ENCODE measurements at regions not wholly inside any gene's neighbourhood (a gene's known extent, or its start where the extent isn't known, plus 50 kb on each side); places are given as distances from the start of the nearest gene placed in this dataset.
A peak's percentile ranks its signal among the peaks of the same experiment; 100 is the strongest.
"Not testable (repeated sequence)": the region's sequence is repeated elsewhere in the genome, so short reads cannot be mapped to it uniquely, and the experiment has no call there.

GRCh38 chr16:75780669-75781068, 54.4 kb upstream of the CPHXL start:
- no peak for DNase-seq

DNA sequence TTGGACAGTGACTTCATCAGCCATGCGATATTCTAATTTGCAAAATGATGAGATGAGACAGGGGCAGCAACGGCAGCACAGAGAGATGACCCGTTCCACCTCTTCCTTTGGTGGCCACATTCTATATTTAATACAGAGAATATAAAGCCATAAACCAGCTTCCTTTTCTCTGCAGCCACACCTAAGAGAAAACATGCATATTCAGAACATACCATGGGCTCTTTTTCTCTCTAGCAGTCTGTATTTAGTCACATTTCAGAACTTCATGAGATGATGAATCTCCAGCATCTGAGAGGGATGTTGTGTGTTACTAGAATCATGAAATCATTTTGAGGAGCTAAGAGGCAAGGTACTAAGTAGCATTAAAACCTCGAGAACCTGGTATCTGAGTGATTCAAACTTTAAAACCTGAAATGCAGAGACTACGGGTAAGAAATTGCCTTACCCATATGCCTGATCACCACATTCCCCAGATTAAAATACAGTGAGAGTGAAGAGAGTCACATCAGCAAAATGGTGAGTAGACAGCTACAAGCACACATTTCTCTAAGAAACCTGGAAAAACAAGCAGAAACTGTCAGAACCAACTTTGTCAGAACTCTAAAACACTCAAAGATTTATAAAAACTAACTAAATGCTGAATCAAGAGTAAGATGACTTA, 55.5 kb upstream of the CPHXL start:
- DNase-seq: no peak

GRCh38 chr16:75787440-75787839, 61.1 kb upstream of the CPHXL start:
- DNase-seq: no peak

- DNase-seq: peak in 4 of 51 donors; percentile 9 to 59 (median 23)
Observed at GRCh38 chr16:75789237-75789636, 62.9 kb upstream of the CPHXL start.

- DNase-seq: no peak
Observed at GRCh38 chr16:75792771-75793492, 66.6 kb upstream of the CPHXL start.

DNA sequence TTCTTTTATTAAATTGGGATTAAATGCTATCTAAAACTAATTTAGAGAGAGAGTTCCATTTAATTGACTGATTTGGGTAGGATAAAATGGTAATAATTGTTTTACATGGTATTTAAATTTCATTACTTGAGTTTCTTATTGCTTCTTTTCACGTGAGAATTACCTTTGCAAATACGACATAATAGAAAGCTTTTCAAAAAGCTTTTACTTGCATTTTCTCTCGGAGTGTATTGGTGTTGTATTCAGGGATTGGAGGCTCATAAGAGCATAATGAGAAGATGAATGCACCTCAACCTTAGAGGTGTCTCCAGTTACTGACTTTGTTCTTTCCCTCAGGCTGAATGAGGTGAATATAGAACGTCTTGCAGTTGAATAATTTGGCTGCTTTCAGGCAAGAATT, 67.4 kb upstream of the CPHXL start:
- no peak for DNase-seq

GRCh38 chr16:75794426-75794825, 68.1 kb upstream of the CPHXL start:
- no peak for DNase-seq

DNA sequence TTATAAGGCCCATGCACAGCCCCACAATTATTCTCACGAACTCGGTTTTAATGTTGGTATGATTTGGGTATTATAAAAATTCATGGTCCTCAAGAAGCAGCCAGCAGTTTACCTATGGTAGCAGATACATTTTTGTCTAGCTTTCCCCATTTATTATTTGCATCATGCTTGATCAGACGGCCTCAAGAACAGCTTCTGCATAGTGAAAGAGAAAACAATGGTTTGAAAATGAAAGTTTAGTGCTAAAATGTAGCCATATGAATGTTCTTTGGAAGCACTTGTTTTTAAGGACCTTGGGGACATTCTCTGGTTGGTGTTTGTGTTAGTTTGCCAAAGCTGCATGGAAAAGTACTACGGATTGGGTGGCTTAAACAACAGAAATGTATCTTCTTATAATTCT, 72.4 kb upstream of the CPHXL start:
- DNase-seq: no peak

- DNase-seq: peak in 1 of 51 donors; percentile 39
Observed at GRCh38 chr16:75801307-75801706, 75.0 kb upstream of the CPHXL start.

- DNase-seq: no peak
Observed at GRCh38 chr16:75803753-75804152, 77.5 kb upstream of the CPHXL start.

DNA sequence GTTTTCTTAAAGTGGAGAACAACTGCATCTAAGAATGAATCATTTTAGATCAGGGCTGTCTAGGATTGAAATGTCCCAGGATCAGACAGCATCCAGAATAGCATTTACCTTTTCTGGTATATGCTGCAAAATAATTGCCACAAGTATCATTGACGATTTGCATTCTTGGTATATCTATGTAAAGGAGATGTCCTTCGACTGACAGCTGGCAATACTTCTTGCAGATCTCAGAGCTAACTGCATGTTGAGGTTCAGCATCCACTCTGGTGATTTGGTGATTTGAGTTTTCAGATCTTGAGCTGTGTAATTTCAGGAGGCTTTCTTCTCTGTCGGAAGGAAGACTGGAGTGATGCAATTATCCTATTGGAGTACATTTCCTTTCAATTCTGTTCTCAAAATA, 78.1 kb upstream of the CPHXL start:
- no peak for DNase-seq

DNA sequence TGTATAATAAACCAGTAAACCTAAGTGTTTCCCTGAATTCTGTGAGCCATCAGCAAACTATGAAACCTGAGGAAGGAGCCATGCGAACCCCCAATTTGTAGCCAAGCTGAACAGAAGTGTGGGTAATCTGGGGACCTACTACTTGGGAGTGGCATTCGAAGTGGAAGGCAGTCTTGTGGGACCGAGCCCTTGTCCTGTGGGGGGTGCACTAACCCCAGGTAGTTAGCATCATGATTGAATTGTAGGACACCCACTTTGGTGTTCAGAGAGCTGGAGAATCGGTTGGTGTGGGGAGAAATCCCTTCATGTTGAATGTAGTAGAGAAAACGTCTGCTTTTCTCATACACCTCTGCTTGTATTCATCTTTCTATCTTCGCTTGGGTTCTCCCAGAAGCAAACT, 79.7 kb upstream of the CPHXL start:
- peak in 1 of 51 donors; percentile 12 for DNase-seq

DNA sequence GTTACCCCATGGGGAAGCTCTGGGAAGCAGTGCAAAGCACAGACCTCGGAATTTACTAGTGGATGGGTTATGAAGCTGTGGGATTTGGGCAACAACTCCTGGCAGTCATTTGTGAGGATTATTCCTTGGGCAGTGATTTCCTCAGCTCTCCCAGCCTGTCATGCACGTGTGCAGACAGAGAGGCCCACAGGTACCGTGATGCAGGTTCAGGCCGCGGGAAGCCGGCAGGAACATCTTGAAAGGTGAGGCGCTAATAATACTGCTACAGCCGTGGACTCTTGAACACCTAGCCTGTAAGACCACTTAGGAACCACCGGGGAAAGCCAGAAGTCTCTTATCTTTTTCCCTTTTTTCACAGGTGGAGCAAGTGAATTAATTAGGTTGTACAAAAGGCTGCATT, 80.2 kb upstream of the CPHXL start:
- DNase-seq: no peak

- DNase-seq: no peak
Observed at GRCh38 chr16:75810342-75810741, 84.1 kb upstream of the CPHXL start.

GRCh38 chr16:75811020-75811634, 84.8 kb upstream of the CPHXL start:
- DNase-seq: no peak

DNA sequence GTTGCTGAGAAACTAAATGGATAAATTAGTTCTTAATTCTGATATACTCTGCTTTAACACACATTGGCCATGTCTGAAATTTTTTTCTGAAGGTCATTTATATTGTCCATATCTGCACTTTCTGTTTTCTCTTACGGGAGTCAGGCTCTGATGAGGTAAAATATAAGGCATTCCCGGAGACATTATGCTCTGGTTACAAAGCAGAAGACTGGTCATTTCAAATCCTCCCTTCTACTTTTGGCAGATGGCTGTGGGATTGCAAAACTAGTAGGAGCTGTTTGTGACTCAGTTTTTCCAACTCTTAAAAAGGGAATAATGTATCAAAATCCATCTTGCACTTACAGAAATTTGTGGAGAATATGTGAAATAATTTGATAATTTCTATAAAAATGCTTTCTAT, 92.2 kb upstream of the CPHXL start:
- DNase-seq: no peak

- no peak for DNase-seq
Observed at GRCh38 chr16:75820672-75821071, 94.4 kb upstream of the CPHXL start.

DNA sequence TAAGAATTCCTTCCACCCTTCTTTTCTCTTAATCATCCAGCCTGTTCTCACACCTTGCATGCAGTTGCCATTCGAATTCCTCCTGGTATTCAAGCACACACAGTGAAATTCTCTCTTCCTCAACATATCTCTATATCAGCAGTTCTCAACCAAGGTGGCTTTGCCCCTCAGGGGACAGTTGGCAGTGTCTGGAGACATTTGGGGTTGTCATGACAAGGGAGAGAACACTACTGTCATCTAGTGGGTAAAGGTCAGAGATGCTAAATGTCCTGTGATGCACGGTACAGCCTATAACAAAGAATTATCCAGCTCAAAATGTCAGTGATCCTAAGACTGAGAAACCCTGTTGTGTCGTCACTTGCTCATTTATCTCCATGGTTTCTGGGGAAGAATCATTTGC, 94.8 kb upstream of the CPHXL start:
- no peak for DNase-seq

DNA sequence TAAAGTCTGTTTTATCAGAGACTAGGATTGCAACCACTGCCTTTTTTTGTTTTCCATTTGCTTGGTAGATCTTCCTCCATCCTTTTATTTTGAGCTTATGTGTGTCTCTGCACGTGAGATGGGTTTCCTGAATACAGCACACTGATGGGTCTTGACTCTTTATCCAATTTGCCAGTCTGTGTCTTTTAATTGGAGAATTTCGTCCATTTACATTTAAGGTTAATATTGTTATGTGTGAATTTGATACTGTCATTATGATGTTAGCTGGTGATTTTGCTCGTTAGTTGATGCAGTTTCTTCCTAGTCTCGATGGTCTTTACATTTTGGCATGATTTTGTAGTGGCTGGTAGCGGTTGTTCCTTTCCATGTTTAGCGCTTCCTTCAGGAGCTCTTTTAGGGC, 99.5 kb upstream of the CPHXL start:
- DNase-seq: not testable (repeated sequence)

DNA sequence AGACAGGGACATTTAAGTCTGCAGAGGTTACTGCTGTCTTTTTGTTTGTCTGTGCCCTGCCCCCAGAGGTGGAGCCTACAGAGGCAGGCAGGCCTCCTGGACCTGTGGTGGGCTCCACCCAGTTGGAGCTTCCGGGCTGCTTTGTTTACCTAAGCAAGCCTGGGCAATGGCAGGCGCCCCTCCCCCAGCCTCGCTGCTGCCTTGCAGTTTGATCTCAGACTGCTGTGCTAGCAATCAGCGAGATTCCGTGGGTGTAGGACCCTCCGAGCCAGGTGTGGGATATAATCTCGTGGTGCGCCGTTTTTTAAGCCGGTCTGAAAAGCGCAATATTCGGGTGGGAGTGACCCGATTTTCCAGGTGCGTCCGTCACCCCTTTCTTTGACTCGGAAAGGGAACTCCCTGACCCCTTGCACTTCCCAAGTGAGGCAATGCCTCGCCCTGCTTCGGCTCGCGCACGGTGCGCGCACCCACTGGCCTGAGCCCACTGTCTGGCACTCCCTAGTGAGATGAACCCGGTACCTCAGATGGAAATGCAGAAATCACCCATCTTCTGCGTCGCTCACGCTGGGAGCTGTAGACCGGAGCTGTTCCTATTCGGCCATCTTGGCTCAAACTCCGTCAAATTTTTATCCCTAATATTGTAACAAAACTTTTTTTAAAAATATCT, 101.2 kb upstream of the CPHXL start:
- DNase-seq: not testable (repeated sequence)

GRCh38 chr16:75833385-75833784, 107.1 kb upstream of the CPHXL start:
- not testable (repeated sequence) for DNase-seq

DNA sequence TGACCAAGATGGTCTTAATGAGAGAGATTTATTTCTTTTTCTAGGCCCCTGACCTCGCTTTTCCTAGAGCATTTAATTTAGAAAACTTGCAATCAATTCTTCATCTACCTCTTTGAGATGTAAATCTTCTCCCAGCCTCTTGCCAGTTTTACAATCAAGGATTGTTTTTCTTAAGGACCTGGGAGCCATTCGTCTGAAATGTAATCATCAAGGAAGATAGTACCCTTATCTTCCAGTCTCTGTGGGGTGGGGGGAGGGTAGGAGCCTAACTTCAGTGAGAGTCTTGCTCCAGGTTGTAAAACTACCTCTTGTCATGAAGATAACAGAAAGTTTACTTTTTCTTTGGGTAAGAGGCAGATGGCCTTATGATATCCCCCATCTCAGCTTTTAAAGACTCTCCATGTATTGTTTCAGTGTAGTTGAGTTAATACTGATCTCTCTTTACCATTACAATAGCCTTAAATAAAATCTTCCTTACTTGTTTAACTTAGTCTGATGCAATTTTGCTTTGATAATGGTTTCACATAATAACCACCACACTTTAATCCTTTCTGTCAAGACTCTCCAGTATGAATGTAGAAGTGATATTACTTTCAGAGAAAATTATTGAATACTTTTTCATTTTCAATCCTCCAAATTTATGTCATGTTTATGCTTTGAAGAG, 110.2 kb upstream of the CPHXL start:
- no peak for DNase-seq
